A549 (cell line): ENCODE measurements at regions not wholly inside any gene's neighbourhood (a gene's known extent, or its start where the extent isn't known, plus 50 kb on each side); places are given as distances from the start of the nearest gene placed in this dataset.

Source experiments
- ATAC-seq, 2 experiments: fragments of 200-7000 bp in 1 of 2; fragments of >200 bp in 1 of 2; cut with Nextera tagmentation in 1 of 2; cut with Tn5 transposase in 1 of 2; 3 replicates each; pipeline versions ENCODE4 v1.8.0 to v1.9.1; 2018 to 2020; ENCODE audit warnings: mild to moderate bottlenecking in 1 of 2, moderate library complexity in 1 of 2
- CTCF ChIA-PET: fragments of 300-600 bp; sonication (Branson Sonifier 250); formaldehyde crosslinking; extraction: SDS; loops from one replicate; lab custom pipeline; 2021; ENCODE audit warnings: antibody characterized with exemption, inconsistent platforms; lab: Yijun Ruan, JAX
- POLR2A ChIA-PET: fragments of 350-600 bp; formaldehyde crosslinking; extraction: SDS; loops from one replicate; lab custom pipeline; 2021; ENCODE audit warnings: antibody characterized with exemption, inconsistent platforms; lab: Yijun Ruan, JAX
- DNase-seq, 2 experiments: peaks; one replicate each; pipeline versions ENCODE4 v3.0.0 to v3.0.0-alpha.2; 2011 to 2016; ENCODE audit warnings: low read depth in 1 of 2, low spot score in 1 of 2
- FAIRE-seq: peaks from 2 replicates; lab custom pipeline; 2011; peaks lifted over from hg19 to GRCh38; lab: Jason Lieb, UNC
- H3K27ac ChIP-seq, 2 experiments: fragments of >200 bp; sonication (Bioruptor Twin); formaldehyde crosslinking; 3 replicates each; pipeline ENCODE4 v1.5.1; 2016 to 2017
- H3K4me1 ChIP-seq: fragments of >200 bp; sonication (Bioruptor Twin); formaldehyde crosslinking; 3 replicates; pipeline ENCODE4 v1.6.1; 2016
- H3K4me2 ChIP-seq: fragments of >200 bp; sonication (Bioruptor Twin); formaldehyde crosslinking; 3 replicates; pipeline ENCODE4 v1.6.1; 2016
- H3K4me3 ChIP-seq: fragments of >200 bp; sonication (Bioruptor Twin); formaldehyde crosslinking; 3 replicates; pipeline ENCODE4 v1.5.1; 2016
- H3K9me3 ChIP-seq: fragments of >200 bp; sonication (Bioruptor Twin); formaldehyde crosslinking; 3 replicates; pipeline ENCODE4 v1.6.1; 2016
- BHLHE40 ChIP-seq: IDR thresholded peaks from 2 replicates; pipeline ENCODE4 v1.6.1; 2012; ENCODE audit warnings: low read depth, low read length, inconsistent platforms
- CBX8 ChIP-seq: fragments of 200-600 bp; sonication (generic); IDR thresholded peaks from 2 replicates; pipeline ENCODE4 v1.6.1; 2016
- CEBPB ChIP-seq, 2 experiments: fragments of >200 bp in 1 of 2; sonication (Bioruptor Twin) in 1 of 2; formaldehyde crosslinking in 1 of 2; IDR thresholded peaks; 2 replicates each; pipeline ENCODE4 v1.6.1; 2012 to 2016
- CHD4 ChIP-seq: fragments of 200-600 bp; sonication (generic); IDR thresholded peaks from 2 replicates; pipeline ENCODE4 v1.6.1; 2016; ENCODE audit warnings: antibody characterized with exemption, mild to moderate bottlenecking, borderline replicate concordance
- EHF ChIP-seq: fragments of 250-450 bp; sonication (Bioruptor Pico); IDR thresholded peaks from 2 replicates; pipeline ENCODE4 v1.5.0; 2020; ENCODE audit warnings: mild to moderate bottlenecking
- FOSL2 ChIP-seq, 2 experiments: fragments of 450-650 bp in 1 of 2; fragments of >200 bp in 1 of 2; sonication (Bioruptor Twin) in 1 of 2; formaldehyde crosslinking; IDR thresholded peaks; 2 replicates each; pipeline versions ENCODE4 v1.5.0 to v1.6.1; 2016 to 2020; ENCODE audit warnings: mild to moderate bottlenecking in 1 of 2, moderate library complexity in 1 of 2
- HDAC2 ChIP-seq: fragments of 200-600 bp; sonication (generic); IDR thresholded peaks from 2 replicates; pipeline ENCODE4 v1.6.1; 2016
- HEYL ChIP-seq: fragments of 250-450 bp; sonication (Bioruptor Pico); IDR thresholded peaks from 2 replicates; pipeline ENCODE4 v1.8.0; 2021; ENCODE audit warnings: mild to moderate bottlenecking, moderate library complexity
- HOXB5 ChIP-seq: fragments of 250-450 bp; sonication (Bioruptor Pico); IDR thresholded peaks from 2 replicates; pipeline ENCODE4 v1.5.0; 2020; ENCODE audit warnings: mild to moderate bottlenecking, moderate library complexity
- JUN ChIP-seq, 2 experiments: fragments of >200 bp; sonication (Bioruptor Twin); formaldehyde crosslinking; IDR thresholded peaks; 2 replicates in 1 of 2; 3 replicates in 1 of 2; pipeline ENCODE4 v1.6.1; 2016 to 2017
- MAFK ChIP-seq: fragments of 450-650 bp; IDR thresholded peaks from 2 replicates; pipeline ENCODE4 v1.6.1; 2014; ENCODE audit not compliant: partially characterized antibody
- MAZ ChIP-seq: fragments of 150-350 bp; IDR thresholded peaks from 2 replicates; pipeline ENCODE4 v1.6.1; 2014; ENCODE audit warnings: antibody characterized with exemption, low read depth, low read length, borderline replicate concordance
- MYC ChIP-seq: IDR thresholded peaks from 2 replicates; pipeline ENCODE4 v1.6.1; 2012; ENCODE audit warnings: mild to moderate bottlenecking, inconsistent platforms, low read length, improper control_type of control experiment, borderline replicate concordance
- NPAS2 ChIP-seq: fragments of 250-450 bp; sonication (Bioruptor Pico); IDR thresholded peaks from 2 replicates; pipeline ENCODE4 v1.8.0; 2022; ENCODE audit warnings: mild to moderate bottlenecking, moderate library complexity, borderline replicate concordance
- NR3C1 ChIP-seq: fragments of >200 bp; sonication (Bioruptor Twin); formaldehyde crosslinking; IDR thresholded peaks from 3 replicates; pipeline ENCODE4 v1.6.1; 2017
- PHF8 ChIP-seq: fragments of 200-600 bp; sonication (generic); IDR thresholded peaks from 2 replicates; pipeline ENCODE4 v1.6.1; 2016; ENCODE audit warnings: low read depth, mild to moderate bottlenecking, antibody characterized with exemption, moderate library complexity, borderline replicate concordance
- POLR2A ChIP-seq: IDR thresholded peaks from 2 replicates; pipeline ENCODE4 v1.6.1; 2012; ENCODE audit warnings: mild to moderate bottlenecking, low read length
- POLR2AphosphoS2 ChIP-seq: conservative IDR thresholded peaks from 2 replicates; pipeline ENCODE4 v1.6.1; 2012; ENCODE audit warnings: low read length, improper control_type of control experiment, inconsistent platforms
- RARB ChIP-seq: fragments of 250-450 bp; sonication (Bioruptor Pico); IDR thresholded peaks from 2 replicates; pipeline ENCODE4 v1.8.0; 2021; ENCODE audit warnings: mild to moderate bottlenecking, moderate library complexity
- RFX5 ChIP-seq: fragments of 450-650 bp; IDR thresholded peaks from 2 replicates; pipeline ENCODE4 v1.7.1; 2014; ENCODE audit warnings: antibody characterized with exemption, mild to moderate bottlenecking, moderate library complexity
- ZNF302 ChIP-seq: fragments of 250-450 bp; sonication (Bioruptor Pico); IDR thresholded peaks from 2 replicates; pipeline ENCODE4 v1.9.0; 2021; ENCODE audit warnings: inconsistent platforms, mild to moderate bottlenecking, moderate library complexity
- WGBS: methylation state at CpG from one replicate; pipeline ENCODE4 v1.1.6; 2017; ENCODE audit errors: missing lambda C conversion rate; 5-methylcytosine and 5-hydroxymethylcytosine counted together
- TF ChIP-seq, protein P1 (sequence below): fragments of >200 bp; sonication (Bioruptor Twin); formaldehyde crosslinking; IDR thresholded peaks from 3 replicates; pipeline ENCODE4 v1.6.1; 2016
- TF ChIP-seq, protein P2 (sequence below): fragments of >200 bp; sonication (Bioruptor Twin); formaldehyde crosslinking; IDR thresholded peaks from 2 replicates; pipeline ENCODE4 v1.6.1; 2016

- ATAC-seq = no peak
- no peaks in the 10 kb centered on the region for H3K4me1 ChIP-seq
- 65% methylated on average over 6 of the region's 6 CpGs for WGBS
- no peaks in the 10 kb centered on the region for H3K9me3 ChIP-seq
- CTCF ChIA-PET = no interaction called here
- TF ChIP-seq NR3C1 (no peak), MAZ (no peak), HEYL (CRISPR knock-in tag) (no peak), RFX5 (no peak), PHF8 (no peak), ZNF302 (CRISPR knock-in tag) (no peak), HOXB5 (CRISPR knock-in tag) (no peak)
- POLR2A ChIA-PET = no interaction called here
- H3K27ac ChIP-seq = no peak overlapping the region
- H3K4me2 ChIP-seq = no peak overlapping the region
- no peak for DNase-seq
- H3K4me3 ChIP-seq = no peak overlapping the region
- FAIRE-seq = no peak
Measured at GRCh38 chr9:89844535-89844934, 239.7 kb downstream of the GADD45G start.

- ChIA-PET POLR2A (no interaction called here), CTCF (no interaction called here)
- ATAC-seq (no peak), DNase-seq (no peak), FAIRE-seq (no peak)
- H3K27ac ChIP-seq = no peak overlapping the region
- no peak overlapping the region for H3K4me2 ChIP-seq
- H3K9me3 ChIP-seq = no peaks in the 10 kb centered on the region
- TF ChIP-seq MAFK (no peak), EHF (CRISPR knock-in tag) (no peak), POLR2A (no peak), CBX8 (no peak), FOSL2 (IDR thresholded peaks at IDR 0.05) (no peak), FOSL2 (CRISPR knock-in tag; IDR thresholded peaks at IDR 0.05) (no peak), MYC (no peak), HEYL (CRISPR knock-in tag) (no peak), CHD4 (no peak), MAZ (no peak), JUN (IDR thresholded peaks at IDR 0.05) (no peak), POLR2AphosphoS2 (no peak), BHLHE40 (no peak), NPAS2 (CRISPR knock-in tag) (no peak)
- TF ChIP-seq, protein P1, sequence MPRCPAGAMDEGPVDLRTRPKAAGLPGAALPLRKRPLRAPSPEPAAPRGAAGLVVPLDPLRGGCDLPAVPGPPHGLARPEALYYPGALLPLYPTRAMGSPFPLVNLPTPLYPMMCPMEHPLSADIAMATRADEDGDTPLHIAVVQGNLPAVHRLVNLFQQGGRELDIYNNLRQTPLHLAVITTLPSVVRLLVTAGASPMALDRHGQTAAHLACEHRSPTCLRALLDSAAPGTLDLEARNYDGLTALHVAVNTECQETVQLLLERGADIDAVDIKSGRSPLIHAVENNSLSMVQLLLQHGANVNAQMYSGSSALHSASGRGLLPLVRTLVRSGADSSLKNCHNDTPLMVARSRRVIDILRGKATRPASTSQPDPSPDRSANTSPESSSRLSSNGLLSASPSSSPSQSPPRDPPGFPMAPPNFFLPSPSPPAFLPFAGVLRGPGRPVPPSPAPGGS = no peak
- WGBS = 42% methylated on average over 2 of the region's 3 CpGs
- no peak overlapping the region for H3K4me3 ChIP-seq
- no peaks in the 10 kb centered on the region for H3K4me1 ChIP-seq
Measured at GRCh38 chr9:89845321-89845720, 240.5 kb downstream of the GADD45G start.

GRCh38 chr9:89845862-89846261 is 241.1 kb downstream of the GADD45G start:
- no peak for TF ChIP-seq RARB (CRISPR knock-in tag)
- Histone ChIP-seq H3K4me3 (no peak overlapping the region), H3K4me1 (no peaks in the 10 kb centered on the region), H3K9me3 (no peaks in the 10 kb centered on the region), H3K27ac (no peak overlapping the region), H3K4me2 (no peak overlapping the region)
- 49% methylated on average over 9 of the region's 9 CpGs for WGBS
- DNase-seq = no peak
- no peak for ATAC-seq
- FAIRE-seq = no peak
- CTCF ChIA-PET = no interaction called here
- POLR2A ChIA-PET = no interaction called here

DNA sequence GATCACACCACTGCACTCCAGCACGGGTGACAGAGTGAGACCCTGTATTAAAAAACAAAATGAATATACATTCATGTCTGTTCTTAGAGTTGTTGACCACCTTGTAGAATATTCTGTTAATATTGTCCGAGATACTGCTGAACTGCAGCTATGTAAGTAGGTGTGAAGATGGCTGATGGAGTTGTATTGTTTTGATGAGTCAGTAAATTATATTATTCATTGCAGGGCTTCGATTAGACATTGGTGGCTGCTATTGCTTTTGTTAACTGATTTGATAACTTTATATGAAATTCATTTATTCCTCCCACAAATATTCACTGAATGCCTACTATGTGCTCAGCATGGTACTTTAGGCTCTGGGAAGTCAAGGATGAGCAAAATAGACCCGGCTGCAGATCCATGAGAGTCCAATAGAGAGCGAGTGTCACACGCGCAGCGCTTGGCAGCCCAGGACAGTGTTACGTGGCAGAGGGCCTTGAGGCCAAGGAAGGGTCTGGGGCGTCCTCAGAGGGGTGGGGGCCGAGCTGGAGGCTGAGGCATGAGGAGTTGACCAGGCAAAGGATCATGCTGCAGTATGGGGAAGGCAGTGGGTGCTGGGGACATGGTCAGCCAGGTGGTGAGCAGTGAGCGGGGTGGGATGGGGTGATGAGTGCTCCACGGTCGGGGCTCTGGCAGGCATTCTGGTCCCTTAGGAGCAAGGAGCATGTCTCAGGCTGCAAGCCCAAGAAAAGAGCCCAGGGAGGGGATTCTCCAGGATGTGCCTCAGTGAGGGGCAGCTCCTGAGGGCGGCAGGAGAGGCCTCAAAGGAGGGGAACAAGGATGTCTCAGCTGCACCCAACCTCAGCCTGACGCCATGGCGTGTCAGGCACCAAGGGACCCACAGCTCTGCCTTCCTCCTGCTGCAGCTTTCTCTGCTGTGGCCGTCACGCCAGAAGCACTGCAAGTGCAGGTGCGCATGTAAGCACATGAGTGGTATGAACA is 243.5 kb downstream of the GADD45G start:
- 46% methylated on average over 20 of the region's 20 CpGs for WGBS
- Histone ChIP-seq H3K4me1 (no peaks in the 10 kb centered on the region), H3K27ac (no peak overlapping the region), H3K9me3 (no peaks in the 10 kb centered on the region), H3K4me2 (no peak overlapping the region), H3K4me3 (no peak overlapping the region)
- ChIA-PET CTCF (no interaction called here), POLR2A (no interaction called here)
- DNase-seq (no peak), ATAC-seq (no peak), FAIRE-seq (no peak)
- TF ChIP-seq, protein P2, sequence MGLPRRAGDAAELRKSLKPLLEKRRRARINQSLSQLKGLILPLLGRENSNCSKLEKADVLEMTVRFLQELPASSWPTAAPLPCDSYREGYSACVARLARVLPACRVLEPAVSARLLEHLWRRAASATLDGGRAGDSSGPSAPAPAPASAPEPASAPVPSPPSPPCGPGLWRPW = no peak
- peak; percentile 55 for TF ChIP-seq MAFK
- no peak for TF ChIP-seq CEBPB (IDR thresholded peaks at IDR 0.05)
- no peak for TF ChIP-seq HOXB5 (CRISPR knock-in tag)
- TF ChIP-seq, protein P1 = no peak
- TF ChIP-seq NPAS2 (CRISPR knock-in tag) = no peak
- no peak for TF ChIP-seq MYC
- TF ChIP-seq HDAC2 = no peak
